Fibroblast of mammary gland (primary cell): ENCODE measurements at regions not wholly inside any gene's neighbourhood (a gene's known extent, or its start where the extent isn't known, plus 50 kb on each side); places are given as distances from the start of the nearest gene placed in this dataset.
"Not testable (repeated sequence)": the region's sequence is repeated elsewhere in the genome, so short reads cannot be mapped to it uniquely, and the experiment has no call there.

Experiments
- DNase-seq: peaks from one replicate; pipeline ENCODE4 v3.0.0-alpha.2; 2010; ENCODE audit warnings: low read depth
- H3K4me3 ChIP-seq: 2 replicates; pipeline ENCODE4 v1.5.1; 2011; ENCODE audit warnings: low read depth, mild to moderate bottlenecking, low read length, moderate library complexity; ENCODE audit not compliant: control insufficient read depth
- TF ChIP-seq, protein P1 (sequence below): conservative IDR thresholded peaks from 2 replicates; pipeline ENCODE4 v1.5.1; 2011; ENCODE audit warnings: low read depth, low read length, inconsistent platforms; ENCODE audit not compliant: control insufficient read depth, insufficient read depth

DNA sequence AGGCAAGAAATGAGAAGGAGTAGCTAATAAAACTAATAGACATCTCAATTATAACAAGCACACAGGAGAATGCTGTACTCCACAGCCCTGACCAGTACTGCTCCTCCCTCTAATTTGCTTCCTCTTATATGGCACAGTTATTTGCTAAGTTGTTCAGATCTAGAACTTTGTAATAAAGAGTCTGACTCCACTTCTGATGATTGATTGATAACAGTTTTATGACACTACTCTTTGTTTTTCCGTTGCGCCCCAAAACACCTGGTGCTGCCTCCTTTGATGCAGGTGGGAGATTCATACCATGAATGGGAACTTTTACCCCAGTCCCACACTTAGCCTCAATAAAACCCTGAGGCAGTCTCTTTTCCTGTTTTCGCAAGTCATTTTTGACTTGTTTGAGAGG, 777.7 kb downstream of the GBE1 start:
- H3K4me3 ChIP-seq: no peak overlapping the region
- no peak for DNase-seq
- TF ChIP-seq, protein P1, sequence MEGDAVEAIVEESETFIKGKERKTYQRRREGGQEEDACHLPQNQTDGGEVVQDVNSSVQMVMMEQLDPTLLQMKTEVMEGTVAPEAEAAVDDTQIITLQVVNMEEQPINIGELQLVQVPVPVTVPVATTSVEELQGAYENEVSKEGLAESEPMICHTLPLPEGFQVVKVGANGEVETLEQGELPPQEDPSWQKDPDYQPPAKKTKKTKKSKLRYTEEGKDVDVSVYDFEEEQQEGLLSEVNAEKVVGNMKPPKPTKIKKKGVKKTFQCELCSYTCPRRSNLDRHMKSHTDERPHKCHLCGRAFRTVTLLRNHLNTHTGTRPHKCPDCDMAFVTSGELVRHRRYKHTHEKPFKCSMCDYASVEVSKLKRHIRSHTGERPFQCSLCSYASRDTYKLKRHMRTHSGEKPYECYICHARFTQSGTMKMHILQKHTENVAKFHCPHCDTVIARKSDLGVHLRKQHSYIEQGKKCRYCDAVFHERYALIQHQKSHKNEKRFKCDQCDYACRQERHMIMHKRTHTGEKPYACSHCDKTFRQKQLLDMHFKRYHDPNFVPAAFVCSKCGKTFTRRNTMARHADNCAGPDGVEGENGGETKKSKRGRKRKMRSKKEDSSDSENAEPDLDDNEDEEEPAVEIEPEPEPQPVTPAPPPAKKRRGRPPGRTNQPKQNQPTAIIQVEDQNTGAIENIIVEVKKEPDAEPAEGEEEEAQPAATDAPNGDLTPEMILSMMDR: no peak

- no peak for DNase-seq
- TF ChIP-seq, protein P1: no peak
- H3K4me3 ChIP-seq: no peak overlapping the region
Measured at GRCh38 chr3:80978216-80978969, 783.1 kb downstream of the GBE1 start.

- DNase-seq: no peak
- no peak overlapping the region for H3K4me3 ChIP-seq
- TF ChIP-seq, protein P1: no peak
Measured at GRCh38 chr3:80970292-80970691, 791.2 kb downstream of the GBE1 start.

DNA sequence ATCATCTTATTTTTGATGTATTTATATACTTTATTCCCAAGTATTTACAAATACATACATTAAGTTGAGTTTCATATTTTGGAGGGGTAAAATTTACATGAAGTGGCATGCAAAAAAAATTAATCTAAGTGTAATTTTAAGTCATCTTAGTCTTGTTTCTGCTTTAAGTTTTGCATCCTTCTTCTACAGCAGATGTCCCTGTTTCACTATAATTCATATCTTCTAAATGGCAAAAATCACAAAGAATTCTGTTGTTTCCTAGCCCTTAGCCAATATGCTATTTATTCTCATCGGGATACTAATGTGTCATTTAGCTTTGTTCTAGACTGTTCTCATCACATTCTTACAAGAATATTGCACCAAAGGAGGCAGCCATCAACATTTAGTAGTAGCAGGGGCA, 831.9 kb downstream of the GBE1 start:
- TF ChIP-seq, protein P1: no peak
- DNase-seq: no peak
- H3K4me3 ChIP-seq: no peak overlapping the region

GRCh38 chr3:80914854-80915253, 846.6 kb downstream of the GBE1 start:
- DNase-seq: no peak
- no peak overlapping the region for H3K4me3 ChIP-seq
- TF ChIP-seq, protein P1: no peak

DNA sequence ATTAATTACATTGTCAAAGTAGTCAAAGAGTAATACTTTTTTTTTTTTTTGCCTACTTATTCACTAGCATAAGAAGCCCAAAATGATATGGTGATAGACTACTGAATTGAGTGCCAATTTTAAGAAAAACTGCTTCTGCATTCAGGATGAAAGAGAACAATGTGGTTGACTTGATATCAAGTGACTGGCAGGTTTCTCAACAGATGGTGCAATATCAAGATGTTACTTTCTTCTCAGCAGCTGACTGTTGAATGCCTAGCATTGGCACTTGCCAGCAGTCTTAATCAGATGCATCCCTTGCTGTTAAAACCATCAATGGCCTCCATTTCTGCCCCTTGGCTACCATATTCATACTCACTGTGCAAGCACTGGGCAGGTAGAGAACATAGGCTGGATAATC, 863.2 kb downstream of the GBE1 start:
- H3K4me3 ChIP-seq: no peak overlapping the region
- DNase-seq: no peak
- TF ChIP-seq, protein P1: no peak

DNA sequence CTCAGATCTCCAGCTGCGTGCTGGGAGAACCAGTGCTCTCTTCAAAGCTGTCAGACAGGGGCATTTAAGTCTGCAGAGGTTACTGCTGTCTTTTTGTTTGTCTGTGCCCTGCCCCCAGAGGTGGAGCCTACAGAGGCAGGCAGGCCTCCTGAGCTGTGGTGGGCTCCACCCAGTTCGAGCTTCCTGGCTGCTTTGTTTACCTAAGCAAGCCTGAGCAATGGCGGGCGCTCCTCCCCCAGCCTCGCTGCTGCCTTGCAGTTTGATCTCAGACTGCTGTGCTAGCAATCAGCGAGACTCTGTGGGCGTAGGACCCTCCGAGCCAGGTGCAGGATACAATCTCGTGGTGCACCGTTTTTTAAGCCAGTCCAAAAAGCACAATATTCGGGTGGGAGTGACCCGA, 864.4 kb downstream of the GBE1 start:
- H3K4me3 ChIP-seq, DNase-seq: not testable (repeated sequence)
